ENCODE measurements at regions not wholly inside any gene's neighbourhood (a gene's known extent, or its start where the extent isn't known, plus 50 kb on each side); places are given as distances from the start of the nearest gene placed in this dataset.

- TF ChIP-seq CTCF (IDR thresholded peaks at IDR 0.05; ENCODE audit: insufficient read depth, low read depth, low read length) (no peak), EZH2 (IDR thresholded peaks at IDR 0.05; ENCODE audit: insufficient read depth, low read length) (no peak)
Measured at GRCh38 chr10:36773652-36774051, 351.7 kb upstream of the ANKRD30A start.

Data from astrocyte (in vitro differentiated cells and primary cell).